GM13976 (cell line): ENCODE measurements at regions not wholly inside any gene's neighbourhood (a gene's known extent, or its start where the extent isn't known, plus 50 kb on each side); places are given as distances from the start of the nearest gene placed in this dataset.

ENCODE experiments used
- DNase-seq: peaks from one replicate; pipeline ENCODE4 v3.0.0; 2012; ENCODE audit warnings: low spot score
- in situ Hi-C: fragments of 300-500 bp; cut with MboI; formaldehyde crosslinking; loops from one replicate; pipeline ENCODE4 v1.12.0; 2022; ENCODE audit warnings: low sequenced_read_pairs, mixed read lengths, inconsistent platforms; ENCODE audit not compliant: unreplicated experiment
- TF ChIP-seq, protein P1 (sequence below): IDR thresholded peaks from 2 replicates; pipeline ENCODE4 v1.5.1; 2012; ENCODE audit warnings: borderline replicate concordance, mild to moderate bottlenecking; ENCODE audit not compliant: insufficient read depth; ENCODE audit errors: extremely low read depth, missing control alignments, control extremely low read depth

DNA sequence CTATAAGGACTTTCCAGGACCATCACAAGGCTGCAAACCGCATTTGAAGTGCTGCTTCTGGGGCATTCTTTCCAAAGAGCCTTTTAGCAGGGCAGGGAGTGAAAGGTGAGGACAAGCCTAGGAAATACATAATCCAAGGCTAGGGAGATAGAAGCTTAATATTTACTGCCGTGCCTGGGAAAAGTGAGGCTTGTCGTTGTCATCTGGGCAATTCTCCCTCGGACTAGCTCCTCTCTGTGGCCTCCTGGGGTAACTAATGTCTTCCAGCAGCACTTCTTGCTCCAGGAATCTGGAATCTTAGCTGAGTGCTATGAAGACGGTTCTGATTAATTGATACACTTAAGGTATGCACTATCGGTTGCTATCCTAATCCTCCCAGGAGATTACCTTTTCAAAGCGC, 69.3 kb upstream of the ATL2 start:
- TF ChIP-seq, protein P1, sequence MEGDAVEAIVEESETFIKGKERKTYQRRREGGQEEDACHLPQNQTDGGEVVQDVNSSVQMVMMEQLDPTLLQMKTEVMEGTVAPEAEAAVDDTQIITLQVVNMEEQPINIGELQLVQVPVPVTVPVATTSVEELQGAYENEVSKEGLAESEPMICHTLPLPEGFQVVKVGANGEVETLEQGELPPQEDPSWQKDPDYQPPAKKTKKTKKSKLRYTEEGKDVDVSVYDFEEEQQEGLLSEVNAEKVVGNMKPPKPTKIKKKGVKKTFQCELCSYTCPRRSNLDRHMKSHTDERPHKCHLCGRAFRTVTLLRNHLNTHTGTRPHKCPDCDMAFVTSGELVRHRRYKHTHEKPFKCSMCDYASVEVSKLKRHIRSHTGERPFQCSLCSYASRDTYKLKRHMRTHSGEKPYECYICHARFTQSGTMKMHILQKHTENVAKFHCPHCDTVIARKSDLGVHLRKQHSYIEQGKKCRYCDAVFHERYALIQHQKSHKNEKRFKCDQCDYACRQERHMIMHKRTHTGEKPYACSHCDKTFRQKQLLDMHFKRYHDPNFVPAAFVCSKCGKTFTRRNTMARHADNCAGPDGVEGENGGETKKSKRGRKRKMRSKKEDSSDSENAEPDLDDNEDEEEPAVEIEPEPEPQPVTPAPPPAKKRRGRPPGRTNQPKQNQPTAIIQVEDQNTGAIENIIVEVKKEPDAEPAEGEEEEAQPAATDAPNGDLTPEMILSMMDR: no peak
- in situ Hi-C loops: no loop called here
- DNase-seq: no peak

DNA sequence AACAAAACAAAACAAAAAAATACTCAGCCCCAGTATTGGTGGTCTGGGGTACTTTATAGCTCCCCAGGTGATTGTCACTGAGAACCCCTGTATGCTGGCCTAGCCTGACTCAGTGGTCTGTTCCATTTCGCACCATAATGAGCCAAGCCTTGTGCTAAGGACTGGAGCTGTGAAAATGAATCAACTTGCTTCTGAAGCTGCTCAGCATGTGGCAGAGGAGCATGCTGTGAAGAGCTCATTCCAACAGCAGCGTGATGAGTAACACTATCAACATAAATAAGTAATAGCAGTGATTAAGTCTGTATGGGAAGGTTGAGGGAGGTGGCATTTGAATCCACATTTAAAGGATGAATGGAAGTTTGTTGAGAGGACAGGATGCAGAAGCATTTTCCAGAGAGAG, 67.2 kb upstream of the ATL2 start:
- in situ Hi-C loops: no loop called here
- TF ChIP-seq, protein P1: no peak
- DNase-seq: no peak

DNA sequence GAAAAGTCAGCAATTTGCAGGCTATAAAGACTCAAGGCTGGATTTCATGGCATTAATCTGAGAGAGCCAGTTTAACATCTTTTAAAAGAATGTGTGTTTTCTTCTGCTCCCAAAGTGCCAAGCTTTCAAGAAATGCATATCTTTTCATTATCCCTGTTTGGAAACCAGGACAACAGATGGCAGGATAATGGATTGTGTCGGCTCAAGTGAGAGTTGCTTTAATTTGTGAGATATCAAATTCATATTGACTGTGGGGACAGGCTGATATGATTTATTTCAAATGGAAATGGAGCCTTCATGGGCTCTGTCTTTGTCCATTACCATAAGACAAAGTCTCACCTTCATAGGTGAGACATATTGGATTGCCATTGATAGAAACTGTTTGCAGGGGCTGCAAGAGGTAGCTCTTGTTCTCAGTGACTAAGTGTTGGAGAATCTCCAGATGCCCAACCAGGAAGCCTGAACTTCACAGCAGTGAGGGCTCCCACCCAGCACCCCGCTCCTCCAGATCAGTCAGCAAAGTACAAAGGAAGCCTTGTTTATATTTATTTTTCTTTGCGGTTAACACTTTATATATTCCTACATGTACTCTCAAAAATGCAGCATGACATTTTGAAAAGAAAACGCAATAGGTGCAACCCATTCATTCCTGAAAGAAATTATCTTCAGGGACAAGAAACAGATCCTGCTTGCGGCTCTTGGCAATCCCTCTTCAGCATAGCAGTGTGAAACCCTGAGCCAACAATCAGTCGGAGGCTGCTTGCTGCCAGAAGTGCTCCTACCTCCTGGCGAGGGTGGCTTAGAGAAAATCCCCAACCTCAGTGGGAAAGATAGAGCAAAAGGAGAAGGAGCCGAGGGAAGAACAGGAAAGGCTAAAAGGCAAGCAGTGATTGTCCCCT, 65.8 kb upstream of the ATL2 start:
- TF ChIP-seq, protein P1: no peak
- no peak for DNase-seq
- in situ Hi-C loops: no loop called here

DNA sequence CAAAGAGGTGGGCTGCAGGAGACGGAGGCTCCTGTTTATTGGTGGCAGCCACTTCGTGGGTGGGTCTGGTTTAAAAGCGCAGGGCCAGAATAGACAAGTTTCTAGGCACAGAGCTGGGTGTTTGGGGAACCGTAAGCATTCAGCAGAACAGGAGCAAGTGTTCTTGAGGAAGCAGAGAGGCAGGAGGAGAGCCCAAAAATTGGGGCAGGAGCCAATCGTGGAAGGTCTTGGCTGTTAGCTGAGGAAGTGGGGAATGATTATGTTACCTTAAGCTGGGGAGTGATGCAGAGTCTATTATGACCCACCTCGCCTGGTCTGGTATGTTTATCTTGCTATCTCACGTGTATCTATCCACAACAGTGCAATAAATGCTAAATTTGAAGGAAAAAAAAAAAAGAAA, 64.3 kb upstream of the ATL2 start:
- DNase-seq: no peak
- in situ Hi-C loops: no loop called here
- TF ChIP-seq, protein P1: no peak

DNA sequence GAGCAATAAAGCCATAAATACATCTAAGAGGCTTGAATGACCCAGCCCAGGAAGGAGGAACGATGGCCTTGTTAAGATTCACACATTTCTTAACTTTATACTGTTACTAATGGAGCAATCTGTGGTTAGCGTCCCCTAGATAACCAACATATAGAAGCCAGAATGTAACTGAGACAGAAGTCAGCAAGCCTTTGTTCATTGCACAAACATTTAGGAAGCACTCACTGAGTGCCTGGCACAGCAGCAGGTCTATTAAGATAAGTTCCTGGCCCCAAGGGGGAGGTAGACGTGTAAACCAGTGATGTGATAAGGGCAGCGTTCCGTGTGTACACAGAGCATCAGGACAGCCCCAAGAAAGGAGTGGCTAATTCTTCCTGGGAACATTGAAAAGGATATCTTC, 63.6 kb upstream of the ATL2 start:
- in situ Hi-C loops: no loop called here
- no peak for DNase-seq
- TF ChIP-seq, protein P1: no peak

DNA sequence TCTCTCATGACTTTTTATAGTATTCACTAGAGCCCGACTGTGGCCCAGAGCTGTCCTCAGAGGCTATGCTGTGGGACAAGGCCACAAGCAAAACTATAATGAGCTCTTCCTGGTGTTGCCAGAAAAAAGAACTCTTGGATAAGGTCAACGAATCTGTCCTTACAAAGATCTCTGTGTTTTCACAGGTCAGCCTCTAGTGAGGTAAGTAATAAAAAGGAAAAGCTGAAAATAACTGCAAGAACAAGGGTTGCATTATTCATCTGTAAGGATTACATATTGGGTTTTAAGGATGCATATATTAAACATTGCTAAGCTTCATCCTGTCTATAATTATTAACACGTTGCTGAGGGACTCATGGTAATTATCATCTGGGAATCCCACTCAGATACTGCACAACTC, 62.8 kb upstream of the ATL2 start:
- in situ Hi-C loops: no loop called here
- TF ChIP-seq, protein P1: no peak
- DNase-seq: no peak
